Spleen (tissue), 11 donors: ENCODE measurements at regions not wholly inside any gene's neighbourhood (a gene's known extent, or its start where the extent isn't known, plus 50 kb on each side); places are given as distances from the start of the nearest gene placed in this dataset.

Experiments used
- DNase-seq: peaks from one replicate; pipeline ENCODE4 v3.0.0-alpha.2; 2020
- H3K27ac ChIP-seq, 8 donors: fragments of 200-600 bp; sonication (generic) in 7 of 8; 1 replicate in 4 of 8; 2 replicates in 4 of 8; pipeline versions ENCODE4 v1.5.0 to v1.8.0; 2016 to 2021; ENCODE audit warnings: inconsistent platforms in 4 of 8, mild to moderate bottlenecking in 4 of 8, moderate library complexity in 1 of 8
- H3K27me3 ChIP-seq, 7 donors: fragments of 200-600 bp; sonication (generic) in 6 of 7; replicated peaks in 1 of 7; 1 replicate in 4 of 7; 2 replicates in 3 of 7; pipeline versions ENCODE4 v1.5.0 to v1.8.0; 2016 to 2021; ENCODE audit warnings: inconsistent platforms in 3 of 7, mild to moderate bottlenecking in 1 of 7
- H3K36me3 ChIP-seq, 6 donors: fragments of 200-600 bp; sonication (generic) in 5 of 6; 1 replicate in 4 of 6; 2 replicates in 2 of 6; pipeline versions ENCODE4 v1.5.0 to v1.8.0; 2016 to 2021; ENCODE audit warnings: inconsistent platforms in 2 of 6
- H3K4me1 ChIP-seq, 6 donors: fragments of 200-600 bp; sonication (generic) in 5 of 6; 1 replicate in 3 of 6; 2 replicates in 3 of 6; pipeline versions ENCODE4 v1.5.0 to v1.8.0; 2016 to 2021; ENCODE audit warnings: inconsistent platforms in 3 of 6
- H3K4me3 ChIP-seq, 8 donors: fragments of 200-600 bp; sonication (generic) in 7 of 8; 1 replicate in 4 of 8; 2 replicates in 4 of 8; pipeline versions ENCODE4 v1.5.0 to v1.8.0; 2016 to 2021; ENCODE audit warnings: inconsistent platforms in 4 of 8, mild to moderate bottlenecking in 4 of 8, moderate library complexity in 2 of 8
- H3K9me3 ChIP-seq, 8 donors: fragments of 200-600 bp; sonication (generic) in 7 of 8; 1 replicate in 4 of 8; 2 replicates in 4 of 8; pipeline versions ENCODE4 v1.5.0 to v1.8.0; 2016 to 2021; ENCODE audit warnings: inconsistent platforms in 4 of 8
- CTCF ChIP-seq, 11 experiments: fragments of 200-600 bp in 7 of 11; fragments of 450-650 bp in 4 of 11; sonication (generic) in 4 of 11; IDR thresholded peaks in 8 of 11; conservative IDR thresholded peaks in 3 of 11; 1 replicate in 7 of 11; 2 replicates in 4 of 11; pipeline versions ENCODE4 v1.4.0 to v1.8.0; 2016 to 2021; ENCODE audit warnings: antibody characterized with exemption in 11 of 11, inconsistent platforms in 4 of 11, mild to moderate bottlenecking in 1 of 11
- POLR2A ChIP-seq, 3 donors: fragments of 450-650 bp; IDR thresholded peaks; one replicate each; pipeline ENCODE4 v1.5.1; 2017; ENCODE audit warnings: antibody characterized with exemption in 3 of 3, mild to moderate bottlenecking in 1 of 3
- POLR2AphosphoS5 ChIP-seq, 3 donors: sonication (generic); formaldehyde crosslinking; IDR thresholded peaks; one replicate each; pipeline ENCODE4 v1.5.1; 2017; ENCODE audit warnings: antibody characterized with exemption in 3 of 3
- WGBS, 5 donors: extraction: QIAGEN DNeasy Blood & Tissue Kit in 3 of 5; methylation state at CpG; one replicate each; pipeline versions ENCODE4 v1.1.5 to v1.1.7; 2013 to 2018; 5-methylcytosine and 5-hydroxymethylcytosine counted together
- intact Hi-C: fragments of 100-400 bp; cut with DNase I; formaldehyde crosslinking; loops from one replicate; pipeline ENCODE4 v1.15.0; 2023; ENCODE audit warnings: low total_unique reads
- donor health status: healthy with polysubstance abuse.
- donor health status: DM: no; HTN: no; CAD: no; lungs with moderate emphysema.
- donor health status: DM: no; HTN: no; CAD: no.
- donor health status: Bipolar disorder and iron deficiency.
- donor health status: healthy.
- donor health status: DM: no; HTN: no; CAD: no.
- donor health status: DM: yes; HTN: yes; CAD: no.

- Histone ChIP-seq H3K36me3 (no peaks in the 10 kb centered on the region), H3K27me3 (no peaks in the 10 kb centered on the region), H3K27ac (no peak overlapping the region), H3K9me3 (peaks cover 0 to 3% (median 0%) of the 10 kb centered on the region in 8 donors), H3K4me1 (peaks cover 0 to 13% (median 5%) of the 10 kb centered on the region in 6 donors), H3K4me3 (no peak overlapping the region)
- intact Hi-C loops, result no loop called here
- WGBS, 5 donors, result 21 to 31% (median 21%) methylated on average over 5 of the region's 5 CpGs
- no peak for DNase-seq
- no peak for TF ChIP-seq POLR2AphosphoS5 (IDR thresholded peaks at IDR 0.05)
- TF ChIP-seq POLR2A (IDR thresholded peaks at IDR 0.05), result no peak
- no peak for TF ChIP-seq CTCF (IDR thresholded peaks at IDR 0.05 in 8 of 11, conservative IDR thresholded peaks at IDR 0.05 in 3 of 11)
These were observed 156.6 kb upstream of the RAB4A start for GRCh38 chr1:229114315-229114714.

GRCh38 chr1:229114850-229115365 lies 156.0 kb upstream of the RAB4A start:
- Histone ChIP-seq H3K9me3 (peaks cover 0 to 6% (median 0%) of the 10 kb centered on the region in 8 donors), H3K27ac (no peak overlapping the region), H3K4me1 (peaks cover 0 to 13% (median 2%) of the 10 kb centered on the region in 6 donors), H3K27me3 (no peaks in the 10 kb centered on the region), H3K36me3 (no peaks in the 10 kb centered on the region), H3K4me3 (no peak overlapping the region)
- WGBS, 5 donors, result 72 to 81% (median 76%) methylated on average over 4 of the region's 4 CpGs
- no peak for DNase-seq
- intact Hi-C loops, result no loop called here
- TF ChIP-seq POLR2A (IDR thresholded peaks at IDR 0.05), result no peak
- no peak for TF ChIP-seq POLR2AphosphoS5 (IDR thresholded peaks at IDR 0.05)
- no peak for TF ChIP-seq CTCF (IDR thresholded peaks at IDR 0.05 in 8 of 11, conservative IDR thresholded peaks at IDR 0.05 in 3 of 11)

GRCh38 chr1:229116114-229116513 lies 154.8 kb upstream of the RAB4A start:
- H3K4me1 ChIP-seq, result peaks cover 0 to 13% (median 2%) of the 10 kb centered on the region in 6 donors
- no peak overlapping the region for H3K4me3 ChIP-seq
- peaks cover 0 to 6% (median 0%) of the 10 kb centered on the region in 8 donors for H3K9me3 ChIP-seq
- no peak for TF ChIP-seq POLR2A (IDR thresholded peaks at IDR 0.05)
- no peak for TF ChIP-seq CTCF (IDR thresholded peaks at IDR 0.05 in 8 of 11, conservative IDR thresholded peaks at IDR 0.05 in 3 of 11)
- no peak for TF ChIP-seq POLR2AphosphoS5 (IDR thresholded peaks at IDR 0.05)
- WGBS, 5 donors, result 92 to 96% (median 95%) methylated on average over 16 of the region's 16 CpGs
- intact Hi-C loops, result no loop called here
- H3K27me3 ChIP-seq, result no peaks in the 10 kb centered on the region
- no peak overlapping the region for H3K27ac ChIP-seq
- DNase-seq, result no peak
- no peaks in the 10 kb centered on the region for H3K36me3 ChIP-seq

GRCh38 chr1:229117664-229118300 lies 153.1 kb upstream of the RAB4A start:
- TF ChIP-seq POLR2AphosphoS5 (IDR thresholded peaks at IDR 0.05) (no peak), POLR2A (IDR thresholded peaks at IDR 0.05) (no peak), CTCF (IDR thresholded peaks at IDR 0.05 in 8 of 11, conservative IDR thresholded peaks at IDR 0.05 in 3 of 11) (no peak)
- Histone ChIP-seq H3K36me3 (no peaks in the 10 kb centered on the region), H3K27me3 (peaks cover 0 to 4% (median 0%) of the 10 kb centered on the region in 7 donors), H3K27ac (no peak overlapping the region), H3K4me1 (peaks cover 0 to 13% (median 2%) of the 10 kb centered on the region in 6 donors), H3K4me3 (no peak overlapping the region), H3K9me3 (peaks cover 0 to 6% (median 0%) of the 10 kb centered on the region in 8 donors)
- 50 to 78% (median 59%) methylated on average over 14 of the region's 14 CpGs for WGBS, 5 donors
- DNase-seq, result no peak
- intact Hi-C loops, result no loop called here
